CD4-positive, alpha-beta T cell (primary cell): ENCODE measurements at regions not wholly inside any gene's neighbourhood (a gene's known extent, or its start where the extent isn't known, plus 50 kb on each side); places are given as distances from the start of the nearest gene placed in this dataset.
A peak's percentile ranks its signal among the peaks of the same experiment; 100 is the strongest.
"Not testable (repeated sequence)": the region's sequence is repeated elsewhere in the genome, so short reads cannot be mapped to it uniquely, and the experiment has no call there.

Experiments used
- ATAC-seq: fragments of 200-7000 bp; cut with Tn5 transposase; one replicate; pipeline ENCODE4 v1.10.0; 2022; ENCODE audit warnings: mild to moderate bottlenecking; ENCODE audit not compliant: poor library complexity
- CTCF ChIA-PET: fragments of 350-600 bp; sonication (Branson Sonifier 250); formaldehyde crosslinking; loops from one replicate; lab custom pipeline; 2021; ENCODE audit warnings: antibody characterized with exemption, inconsistent platforms; lab: Charles Lee
- POLR2A ChIA-PET: fragments of 350-600 bp; sonication (Branson Sonifier 250); formaldehyde crosslinking; loops from one replicate; lab custom pipeline; 2021; ENCODE audit warnings: antibody characterized with exemption, inconsistent platforms; lab: Charles Lee
- DNase-seq, 14 experiments: peaks; one replicate each; pipeline ENCODE4 v3.0.0-alpha.2; 2013 to 2020; ENCODE audit warnings: mixed read lengths in 2 of 14
- H3K27ac ChIP-seq, 2 donors: one replicate each; pipeline versions ENCODE4 v1.5.1 to v1.7.0; 2013; ENCODE audit warnings: low read length in 2 of 2, low read depth in 1 of 2, mild to moderate bottlenecking in 1 of 2
- H3K27me3 ChIP-seq, 2 experiments: 1 replicate in 1 of 2; 2 replicates in 1 of 2; pipeline versions ENCODE4 v1.6.1 to v1.7.0; 2013; ENCODE audit warnings: low read length in 2 of 2, control low read depth in 1 of 2, mild to moderate bottlenecking in 1 of 2, moderate library complexity in 1 of 2; ENCODE audit not compliant: insufficient read depth in 2 of 2, control insufficient read depth in 1 of 2
- H3K36me3 ChIP-seq: one replicate; pipeline ENCODE4 v1.6.1; 2013; ENCODE audit warnings: low read length, control low read depth; ENCODE audit not compliant: insufficient read depth
- H3K4me1 ChIP-seq: one replicate; pipeline ENCODE4 v1.6.1; 2013; ENCODE audit warnings: low read length, control low read depth; ENCODE audit not compliant: insufficient read depth
- H3K4me3 ChIP-seq: one replicate; pipeline ENCODE4 v1.5.1; 2013; ENCODE audit warnings: mild to moderate bottlenecking, low read length, moderate library complexity
- H3K9me3 ChIP-seq, 2 experiments: 1 replicate in 1 of 2; 2 replicates in 1 of 2; pipeline versions ENCODE4 v1.6.1 to v1.7.0; 2013; ENCODE audit warnings: low read length in 2 of 2, mild to moderate bottlenecking in 2 of 2, control low read depth in 1 of 2, moderate library complexity in 1 of 2; ENCODE audit not compliant: control insufficient read depth in 1 of 2, insufficient read depth in 1 of 2
- H3K27ac Mint-ChIP-seq: one replicate; pipeline ENCODE4 v1.8.0; 2020; ENCODE audit warnings: mixed read lengths
- H3K27me3 Mint-ChIP-seq: one replicate; pipeline ENCODE4 v1.8.0; 2021; ENCODE audit warnings: mixed read lengths
- H3K36me3 Mint-ChIP-seq: one replicate; pipeline ENCODE4 v1.8.0; 2021; ENCODE audit warnings: low read depth, mixed read lengths
- H3K4me1 Mint-ChIP-seq: one replicate; pipeline ENCODE4 v1.8.0; 2021; ENCODE audit warnings: low read depth, mixed read lengths
- H3K4me3 Mint-ChIP-seq: one replicate; pipeline ENCODE4 v1.8.0; 2020; ENCODE audit warnings: mild to moderate bottlenecking, mixed read lengths
- H3K9me3 Mint-ChIP-seq: one replicate; pipeline ENCODE4 v1.8.0; 2020; ENCODE audit warnings: mixed read lengths
- intact Hi-C, 2 experiments: fragments of 100-400 bp; cut with DNase I in 1 of 2; cut with micrococcal nuclease in 1 of 2; formaldehyde crosslinking; loops; one replicate each; pipeline versions ENCODE4 v1.15.1 to v1.9.0; 2023 to 2025; cut with DNase I, micrococcal nuclease

DNA sequence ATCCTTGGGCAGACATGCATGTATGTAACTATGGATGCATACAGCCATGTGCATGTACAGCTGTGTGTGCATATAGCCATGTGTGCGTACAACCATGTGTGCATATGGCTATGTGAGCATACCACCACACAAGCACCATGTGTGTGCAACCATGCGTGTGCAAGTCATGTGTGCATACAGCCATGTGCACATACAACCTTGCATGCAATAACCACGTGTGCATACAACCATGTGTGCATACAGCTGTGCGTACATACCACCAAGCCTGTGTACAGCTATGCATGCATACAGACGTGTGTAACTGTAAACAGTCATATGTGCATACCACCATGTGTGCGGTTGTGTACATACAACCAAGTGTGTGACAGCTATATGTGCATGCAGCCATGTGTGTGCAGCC lies 186.4 kb downstream of the LAT start:
- H3K27me3 ChIP-seq, H3K4me1 ChIP-seq, H3K27ac ChIP-seq, H3K4me3 ChIP-seq, H3K27me3 Mint-ChIP-seq, H3K4me1 Mint-ChIP-seq, intact Hi-C loops, POLR2A ChIA-PET, H3K36me3 ChIP-seq, H3K9me3 Mint-ChIP-seq, H3K9me3 ChIP-seq, H3K4me3 Mint-ChIP-seq, DNase-seq, ATAC-seq, CTCF ChIA-PET, H3K27ac Mint-ChIP-seq: not testable (repeated sequence)
- peaks cover 11% of the 10 kb centered on the region for H3K36me3 Mint-ChIP-seq

DNA sequence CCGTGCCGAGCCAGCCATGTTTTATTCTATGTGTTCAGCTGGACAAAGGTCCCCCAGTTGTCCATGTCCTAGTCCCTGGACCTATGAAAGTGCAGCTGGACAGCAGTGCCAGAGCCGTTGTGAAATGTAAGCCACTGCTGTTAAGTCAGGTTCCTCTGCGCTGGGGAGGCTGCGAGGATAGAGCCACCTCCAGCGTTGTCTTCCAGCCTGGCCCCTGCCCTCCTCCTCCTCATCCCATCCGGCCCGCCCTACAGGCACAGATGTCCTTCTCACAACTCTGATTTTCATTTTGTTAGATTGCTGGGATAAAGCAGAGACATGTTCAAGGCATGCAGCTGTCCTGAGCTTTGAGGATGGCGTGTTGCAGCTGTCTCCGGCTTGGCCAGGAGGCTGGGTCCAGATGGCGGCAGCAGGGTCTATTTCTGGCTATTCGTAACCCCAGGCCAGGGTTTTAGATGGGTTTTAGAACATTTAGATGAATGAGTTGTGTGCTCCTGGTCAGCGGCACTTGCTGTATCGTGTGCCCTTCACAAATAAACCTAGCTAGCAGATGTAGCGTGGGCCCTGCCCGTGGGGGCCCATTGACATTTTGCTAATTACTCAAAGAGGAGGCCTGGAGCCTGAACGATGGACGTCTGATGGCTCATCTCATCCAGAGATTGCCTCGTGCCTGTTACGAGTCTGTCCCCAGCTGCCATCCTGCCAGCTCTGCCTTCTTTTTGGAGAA lies 185.7 kb downstream of the LAT start:
- H3K4me3 ChIP-seq, H3K27ac ChIP-seq, H3K9me3 ChIP-seq, H3K9me3 Mint-ChIP-seq, H3K4me3 Mint-ChIP-seq, H3K4me1 ChIP-seq, ATAC-seq, H3K27me3 ChIP-seq, H3K36me3 ChIP-seq, POLR2A ChIA-PET, H3K4me1 Mint-ChIP-seq, H3K27ac Mint-ChIP-seq, DNase-seq, CTCF ChIA-PET, intact Hi-C loops, H3K27me3 Mint-ChIP-seq: not testable (repeated sequence)
- peaks cover 11% of the 10 kb centered on the region for H3K36me3 Mint-ChIP-seq

DNA sequence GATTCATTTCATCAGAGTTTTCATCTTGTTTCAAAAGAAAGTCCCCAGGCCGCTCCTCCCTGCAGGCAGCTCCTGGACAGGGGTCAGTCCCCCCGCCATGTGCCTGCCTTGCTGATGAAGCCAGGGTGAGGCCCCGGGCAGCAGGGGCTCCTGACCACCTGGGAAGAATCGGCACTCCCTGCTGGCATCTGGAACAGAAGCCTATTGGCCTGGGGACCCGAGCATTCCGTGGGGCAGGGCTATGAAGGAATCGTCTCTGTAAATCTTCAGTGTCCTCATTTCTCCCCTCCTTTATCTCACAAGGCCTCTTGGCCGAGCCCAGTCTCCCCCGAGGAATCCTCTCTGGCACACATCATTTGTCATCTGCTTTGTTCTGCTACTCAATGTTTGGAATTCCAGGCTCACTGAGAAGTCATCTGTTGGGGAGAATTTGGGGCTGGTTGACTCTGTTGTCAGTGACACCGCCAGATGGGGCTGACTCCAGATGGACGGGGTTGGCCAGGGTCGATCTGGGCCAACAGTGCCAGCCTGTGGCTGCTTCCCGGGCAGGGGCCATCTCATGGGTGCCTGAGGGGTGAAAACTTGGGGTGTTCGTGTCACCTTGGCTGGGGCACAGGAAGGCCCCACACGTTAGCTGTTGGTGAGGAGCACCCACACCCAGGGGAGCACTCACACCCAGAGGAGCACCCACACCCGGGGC lies 184.6 kb downstream of the LAT start:
- POLR2A ChIA-PET, H3K4me1 Mint-ChIP-seq, H3K4me3 Mint-ChIP-seq, DNase-seq, H3K27me3 Mint-ChIP-seq, H3K27me3 ChIP-seq, H3K27ac Mint-ChIP-seq, intact Hi-C loops, H3K4me1 ChIP-seq, ATAC-seq, H3K36me3 ChIP-seq, CTCF ChIA-PET, H3K9me3 Mint-ChIP-seq, H3K9me3 ChIP-seq, H3K27ac ChIP-seq, H3K4me3 ChIP-seq: not testable (repeated sequence)
- H3K36me3 Mint-ChIP-seq: peaks cover 11% of the 10 kb centered on the region

DNA sequence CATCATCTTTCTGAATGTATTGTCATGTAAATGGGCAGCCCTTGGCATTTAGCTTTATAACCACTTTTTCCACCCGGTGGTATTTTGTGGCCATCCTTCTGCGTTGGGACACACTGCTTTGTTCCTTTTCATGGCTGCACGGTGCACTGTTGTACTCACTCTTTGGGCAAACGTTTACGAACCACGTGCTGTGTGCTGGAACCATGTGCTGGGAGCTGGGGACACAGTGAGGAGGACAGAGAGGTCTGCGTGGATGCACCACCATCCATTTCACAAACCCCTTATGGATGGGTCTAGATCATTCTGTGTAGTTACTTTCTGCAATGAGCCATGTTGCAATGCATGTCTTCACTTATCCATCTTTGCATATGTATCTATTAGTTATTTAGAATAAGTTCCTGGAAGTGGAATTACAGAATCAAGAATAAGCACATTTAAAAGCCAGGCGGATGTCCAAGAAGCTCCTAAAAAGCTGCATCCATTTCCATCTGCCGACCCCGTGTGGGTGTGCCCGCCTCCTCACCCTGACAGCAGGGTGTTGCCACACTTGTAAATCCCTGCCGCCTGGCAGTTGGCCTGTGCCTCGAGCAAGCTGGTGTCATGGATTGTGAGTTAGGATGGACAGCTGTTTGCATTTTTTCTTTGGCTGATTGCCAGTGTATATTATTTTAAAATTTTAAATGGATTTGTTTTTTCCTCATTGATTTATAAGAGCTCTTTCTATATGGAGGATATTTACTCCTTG lies 183.8 kb downstream of the LAT start:
- H3K36me3 ChIP-seq, intact Hi-C loops, H3K9me3 ChIP-seq, H3K9me3 Mint-ChIP-seq, CTCF ChIA-PET, H3K4me1 ChIP-seq, H3K4me3 ChIP-seq, ATAC-seq, H3K27me3 Mint-ChIP-seq, H3K4me3 Mint-ChIP-seq, H3K27me3 ChIP-seq, H3K4me1 Mint-ChIP-seq, POLR2A ChIA-PET, H3K27ac ChIP-seq, H3K27ac Mint-ChIP-seq, DNase-seq: not testable (repeated sequence)
- peaks cover 11% of the 10 kb centered on the region for H3K36me3 Mint-ChIP-seq

DNA sequence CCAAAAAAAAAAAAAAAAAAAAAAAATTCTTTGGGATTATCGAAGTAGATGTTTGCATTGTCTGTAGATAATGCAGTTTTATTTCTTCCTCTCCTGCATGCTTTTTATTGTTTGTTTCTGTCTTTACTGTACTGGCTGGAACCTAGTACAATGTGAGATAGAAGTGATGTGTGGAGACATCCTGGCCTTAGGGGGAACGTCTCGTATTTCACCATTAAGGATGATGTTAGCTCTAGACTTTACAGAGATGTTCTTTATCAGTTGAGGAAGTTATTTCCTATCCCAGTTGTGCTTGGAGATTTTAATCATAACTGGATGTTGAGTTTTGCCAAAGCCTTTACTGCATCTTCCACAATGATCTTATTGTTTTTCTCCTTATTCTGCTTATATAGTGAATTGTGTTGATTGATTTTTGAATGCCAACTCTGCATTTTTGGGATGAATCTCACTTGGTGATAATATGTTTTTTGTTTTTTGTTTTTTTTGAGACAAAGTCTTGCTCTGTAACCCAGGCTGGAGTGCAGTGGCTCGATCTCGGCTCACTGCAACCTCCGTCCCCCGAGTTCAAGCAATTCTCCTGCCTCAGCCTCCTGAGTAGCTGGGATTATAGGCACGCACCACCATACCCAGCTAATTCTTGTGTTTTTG lies 179.7 kb downstream of the LAT start:
- H3K36me3 Mint-ChIP-seq, H3K27me3 ChIP-seq, H3K9me3 Mint-ChIP-seq, CTCF ChIA-PET, DNase-seq, H3K4me3 ChIP-seq, POLR2A ChIA-PET, ATAC-seq, H3K4me1 ChIP-seq, H3K27ac Mint-ChIP-seq, H3K27ac ChIP-seq, H3K36me3 ChIP-seq, H3K27me3 Mint-ChIP-seq, intact Hi-C loops, H3K4me3 Mint-ChIP-seq, H3K9me3 ChIP-seq, H3K4me1 Mint-ChIP-seq: not testable (repeated sequence)

DNA sequence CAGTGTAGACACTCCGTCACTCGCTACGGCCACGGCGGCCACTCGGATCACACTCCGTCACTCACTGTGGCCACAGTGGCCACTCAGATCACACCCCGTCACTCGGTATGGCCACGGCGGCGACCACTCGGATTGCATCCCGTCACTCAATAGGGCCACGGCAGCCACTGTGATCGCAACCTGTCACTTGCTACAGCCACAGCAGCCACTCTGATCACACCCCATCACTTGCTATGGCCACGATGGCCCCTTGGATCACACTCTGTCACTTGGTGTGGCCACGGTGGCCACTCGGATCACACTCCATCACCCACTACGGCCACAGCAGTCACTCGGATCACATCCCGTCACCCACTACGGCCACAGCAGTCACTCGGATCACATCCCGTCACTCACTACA lies 175.3 kb downstream of the LAT start:
- intact Hi-C loops, H3K9me3 Mint-ChIP-seq, DNase-seq, H3K4me3 Mint-ChIP-seq, H3K9me3 ChIP-seq, H3K27ac ChIP-seq, H3K36me3 ChIP-seq, H3K27me3 Mint-ChIP-seq, H3K4me3 ChIP-seq, H3K27me3 ChIP-seq, ATAC-seq, POLR2A ChIA-PET, CTCF ChIA-PET: not testable (repeated sequence)
- peaks cover 29% of the 10 kb centered on the region for H3K4me1 Mint-ChIP-seq
- peaks cover 17% of the 10 kb centered on the region for H3K36me3 Mint-ChIP-seq
- H3K4me1 ChIP-seq: peaks cover 22% of the 10 kb centered on the region
- H3K27ac Mint-ChIP-seq: peak overlapping the region; percentile 60
